HG03469 (cell line): ENCODE measurements at regions not wholly inside any gene's neighbourhood (a gene's known extent, or its start where the extent isn't known, plus 50 kb on each side); places are given as distances from the start of the nearest gene placed in this dataset.

Experiments used
- ATAC-seq: cut with Tn5 transposase; IDR thresholded peaks from one replicate; pipeline ENCODE4 v1.9.1; 2021; ENCODE audit warnings: mild to moderate bottlenecking, moderate library complexity, moderate number of reproducible peaks; ENCODE audit not compliant: unreplicated experiment

DNA sequence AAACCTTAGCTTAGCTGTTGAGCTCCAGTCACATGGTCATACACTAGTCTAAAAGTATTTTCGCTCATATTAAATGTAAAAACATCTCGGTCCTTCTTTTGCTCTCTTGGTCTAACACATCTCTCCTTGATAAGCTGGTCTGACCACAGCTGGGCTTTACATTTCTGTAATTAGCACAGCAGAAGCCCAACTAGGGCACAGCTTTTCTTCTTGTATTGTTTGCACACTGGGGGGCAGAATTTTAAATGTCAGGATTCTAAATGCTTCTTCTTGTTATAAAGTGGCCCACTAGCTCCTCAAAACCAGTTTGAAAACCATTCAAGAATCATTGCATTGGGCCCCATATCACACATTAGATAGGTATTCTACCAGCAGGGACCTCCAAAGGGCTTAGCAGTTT lies 289.1 kb upstream of the PKN2 start:
- ATAC-seq: no peak

- no peak for ATAC-seq
Observed at GRCh38 chr1:88398338-88398737, 285.7 kb upstream of the PKN2 start.

DNA sequence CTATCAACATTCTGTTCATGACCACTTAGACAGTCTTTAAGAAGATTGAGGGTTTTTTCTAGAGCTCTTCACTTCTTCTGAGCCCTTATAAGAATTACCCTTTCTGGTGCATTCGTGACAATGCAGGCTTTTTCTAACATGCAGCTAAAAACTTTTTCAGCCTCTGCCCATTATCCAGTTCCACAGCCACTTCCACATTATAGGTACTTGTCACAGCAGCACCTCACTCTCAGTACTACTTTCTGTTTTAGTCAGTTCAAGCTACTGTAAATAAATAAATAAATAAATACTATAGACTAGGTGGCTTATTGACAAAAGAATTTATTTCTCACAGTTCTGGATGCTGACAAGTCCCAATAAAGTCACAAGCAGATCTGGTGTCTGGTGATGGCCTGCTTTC lies 284.4 kb upstream of the PKN2 start:
- peak; percentile 77 for ATAC-seq

DNA sequence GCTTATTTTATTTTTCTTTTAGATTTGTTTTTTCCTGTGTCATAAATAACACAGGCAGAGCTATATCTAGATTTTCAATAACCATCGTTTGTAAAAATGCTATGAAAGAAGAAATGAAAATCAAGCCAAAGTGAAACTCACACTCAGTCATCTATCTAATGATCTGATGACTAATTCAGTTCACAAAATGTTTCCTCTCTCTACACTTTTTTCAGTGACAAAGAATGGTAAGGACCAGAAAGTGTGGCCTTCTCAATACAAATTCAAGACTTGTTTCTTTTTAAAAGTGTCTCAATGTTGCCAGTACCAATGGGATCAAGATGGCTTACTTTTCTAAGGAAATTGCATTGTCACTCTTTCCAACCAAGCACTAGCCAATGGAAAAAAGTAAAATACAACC lies 282.8 kb upstream of the PKN2 start:
- peak; percentile 85 for ATAC-seq

DNA sequence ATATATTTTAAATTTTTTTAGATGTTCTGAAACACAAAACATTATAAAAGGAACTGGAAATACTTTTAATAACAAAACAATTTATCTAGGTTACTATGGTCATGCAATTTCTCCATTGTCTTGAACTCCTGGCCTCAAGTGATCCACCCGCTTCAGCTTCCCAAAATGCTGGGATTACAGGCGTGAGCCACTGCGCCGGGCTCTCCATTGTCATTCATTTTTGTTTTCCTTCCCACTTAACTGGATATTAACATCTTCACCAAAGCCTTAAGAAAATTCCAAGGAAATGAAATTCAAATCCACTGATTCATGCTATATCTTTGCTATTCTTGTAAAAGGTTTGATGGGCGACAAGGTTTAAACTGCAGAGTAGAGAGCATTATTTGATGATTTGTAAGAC lies 279.5 kb upstream of the PKN2 start:
- no peak for ATAC-seq

- no peak for ATAC-seq
Observed at GRCh38 chr1:88407248-88407647, 276.8 kb upstream of the PKN2 start.

GRCh38 chr1:88421997-88422396 lies 262.1 kb upstream of the PKN2 start:
- ATAC-seq: no peak

GRCh38 chr1:88433556-88433955 lies 250.5 kb upstream of the PKN2 start:
- no peak for ATAC-seq

DNA sequence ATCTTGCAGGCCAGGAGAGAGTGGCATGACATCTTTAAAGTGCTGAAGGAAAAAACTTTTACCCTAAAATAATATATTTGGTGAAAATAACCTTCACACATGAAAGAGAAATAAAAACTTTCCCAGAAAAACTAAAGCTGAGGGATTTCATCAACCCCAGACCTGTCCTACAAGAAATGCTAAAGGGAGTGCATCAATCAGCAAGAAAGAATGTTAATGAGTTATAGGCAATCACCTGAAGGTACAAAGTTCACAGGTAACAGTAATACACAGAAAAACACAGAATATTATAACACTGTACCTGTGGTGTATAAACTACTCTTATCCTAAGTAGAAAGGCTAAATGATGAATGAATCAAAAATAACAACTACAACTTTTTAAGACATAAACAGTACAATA lies 249.2 kb upstream of the PKN2 start:
- ATAC-seq: no peak

GRCh38 chr1:88441022-88441421 lies 243.1 kb upstream of the PKN2 start:
- ATAC-seq: no peak

DNA sequence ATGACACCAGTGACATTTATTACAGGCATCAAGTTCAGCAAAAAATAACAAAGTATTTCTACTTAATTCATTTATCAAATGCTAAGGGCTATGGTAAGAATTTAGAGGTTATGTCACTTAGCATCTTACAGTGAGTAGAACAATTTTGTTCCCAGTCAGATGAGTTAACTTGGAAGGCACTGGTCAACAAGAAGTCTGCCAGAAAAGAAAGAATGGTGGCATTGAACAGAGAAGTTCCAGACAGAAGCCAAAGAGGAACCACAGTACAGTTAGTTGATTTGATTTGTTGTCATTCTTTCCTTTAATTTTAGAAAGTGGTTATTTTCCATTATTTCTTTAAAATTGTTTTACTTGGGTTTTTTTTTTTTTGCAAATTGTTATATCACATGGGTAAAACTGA lies 232.2 kb upstream of the PKN2 start:
- no peak for ATAC-seq

- ATAC-seq: no peak
Observed at GRCh38 chr1:88453295-88453694, 230.8 kb upstream of the PKN2 start.

GRCh38 chr1:88454781-88455180 lies 229.3 kb upstream of the PKN2 start:
- no peak for ATAC-seq

- no peak for ATAC-seq
Observed at GRCh38 chr1:88455621-88456256, 228.3 kb upstream of the PKN2 start.

- ATAC-seq: no peak
Observed at GRCh38 chr1:88457197-88457596, 226.9 kb upstream of the PKN2 start.

DNA sequence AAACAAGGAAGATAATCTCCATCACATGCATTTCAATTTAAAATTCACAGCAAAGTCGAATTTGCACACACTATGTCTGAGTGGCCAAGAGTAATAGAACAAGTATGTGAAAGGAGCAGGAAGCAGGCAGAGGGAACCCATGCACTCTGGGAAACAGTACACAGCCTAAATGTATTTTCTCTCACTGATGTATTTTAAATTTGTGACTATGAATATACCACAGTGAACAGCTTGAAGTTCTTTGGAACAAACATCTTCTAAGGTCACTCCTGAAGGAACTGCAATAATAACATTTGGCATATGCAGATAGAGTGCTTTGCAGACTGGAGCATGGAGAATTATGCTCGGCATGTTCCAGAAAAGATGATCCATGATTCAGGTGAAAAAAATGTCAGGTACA lies 223.1 kb upstream of the PKN2 start:
- no peak for ATAC-seq

- no peak for ATAC-seq
Observed at GRCh38 chr1:88462096-88462487, 222.0 kb upstream of the PKN2 start.

DNA sequence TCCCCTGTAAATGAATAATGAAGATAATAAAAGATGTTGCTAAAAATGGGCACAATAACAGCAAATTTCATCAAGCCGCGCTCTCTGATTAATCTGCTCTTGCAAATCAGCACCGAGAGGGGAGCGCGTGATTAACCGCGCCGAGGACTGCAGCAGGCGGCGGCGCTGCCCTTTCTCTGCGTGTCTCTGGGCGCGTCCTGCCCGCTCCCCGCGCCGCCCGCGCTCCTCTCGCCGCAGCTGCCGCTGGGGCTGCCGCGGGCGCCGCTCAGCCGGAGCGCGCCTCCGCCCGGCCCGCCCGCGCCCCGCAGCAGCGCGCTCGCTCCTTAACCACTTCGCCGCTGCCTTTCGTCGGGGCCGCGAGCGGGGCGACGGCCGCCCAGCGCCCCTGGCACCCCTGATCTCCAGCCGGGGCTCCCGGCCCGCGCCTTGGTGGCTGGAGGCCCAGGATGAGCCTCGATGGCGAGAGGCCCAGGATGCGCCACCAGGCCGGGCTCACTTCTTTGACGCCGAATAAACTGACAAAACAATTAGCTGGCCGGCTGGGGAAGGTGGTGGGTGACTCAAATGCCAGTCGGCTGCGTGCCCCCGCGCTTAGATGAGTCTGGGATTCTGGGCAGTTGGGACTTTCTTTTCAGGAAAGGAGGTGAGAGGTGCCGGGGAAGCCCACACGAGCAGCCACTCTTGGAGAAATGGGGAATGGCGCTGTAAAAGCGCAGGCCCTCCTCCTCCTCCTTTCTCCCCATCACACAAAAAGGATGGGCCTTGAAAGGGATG lies 221.4 kb upstream of the PKN2 start:
- no peak for ATAC-seq

- ATAC-seq: no peak
Observed at GRCh38 chr1:88463401-88463985, 220.6 kb upstream of the PKN2 start.

- no peak for ATAC-seq
Observed at GRCh38 chr1:88466011-88466410, 218.1 kb upstream of the PKN2 start.

- ATAC-seq: no peak
Observed at GRCh38 chr1:88466899-88467580, 217.0 kb upstream of the PKN2 start.

DNA sequence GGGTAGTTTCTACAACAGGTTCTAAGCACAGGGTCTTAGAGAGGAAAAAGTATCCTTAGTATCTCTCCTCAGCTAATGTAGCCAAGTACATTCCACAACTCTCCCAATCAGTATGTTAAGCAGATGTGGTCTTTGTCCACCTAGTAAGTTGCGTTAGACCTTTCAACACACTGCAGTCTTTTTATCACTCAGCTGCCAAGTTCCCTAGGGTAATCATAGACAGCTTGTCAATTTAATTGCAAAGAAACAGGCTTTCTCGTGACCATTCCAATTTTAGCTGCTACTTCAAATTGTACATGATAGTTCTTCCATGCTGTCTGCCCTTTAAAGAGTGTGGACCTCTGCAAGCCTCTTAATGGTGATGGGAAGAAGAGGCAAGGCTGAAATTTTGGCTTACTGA lies 211.8 kb upstream of the PKN2 start:
- ATAC-seq: no peak
